Keratinocyte (primary cell): ENCODE measurements at regions not wholly inside any gene's neighbourhood (a gene's known extent, or its start where the extent isn't known, plus 50 kb on each side); places are given as distances from the start of the nearest gene placed in this dataset.

ENCODE experiments used
- DNase-seq: peaks from one replicate; pipeline ENCODE4 v3.0.0-alpha.2; 2011; ENCODE audit warnings: low read depth, missing footprints, low spot score
- FAIRE-seq: peaks from 2 replicates; lab custom pipeline; 2011; peaks lifted over from hg19 to GRCh38; lab: Jason Lieb, UNC
- H2AFZ ChIP-seq: 2 replicates; pipeline ENCODE4 v1.6.0; 2012; ENCODE audit warnings: low read length, control low read depth, inconsistent platforms; ENCODE audit not compliant: control insufficient read depth
- H3K27ac ChIP-seq: 2 replicates; pipeline ENCODE4 v1.5.1; 2011; ENCODE audit warnings: low read length; ENCODE audit not compliant: control insufficient read depth, insufficient read depth
- H3K27me3 ChIP-seq: 3 replicates; pipeline ENCODE4 v1.6.0; 2011; ENCODE audit warnings: low read length; ENCODE audit not compliant: control insufficient read depth, insufficient read depth; ENCODE audit errors: extremely low read depth
- H3K36me3 ChIP-seq, 2 experiments: 2 replicates in 1 of 2; 3 replicates in 1 of 2; pipeline ENCODE4 v1.5.1; 2011; ENCODE audit warnings: low read length in 2 of 2, mild to moderate bottlenecking in 1 of 2; ENCODE audit not compliant: control insufficient read depth in 2 of 2, insufficient read depth in 2 of 2; ENCODE audit errors: extremely low read depth in 1 of 2
- H3K4me1 ChIP-seq: 3 replicates; pipeline ENCODE4 v1.5.1; 2011; ENCODE audit warnings: low read length; ENCODE audit not compliant: control insufficient read depth, insufficient read depth; ENCODE audit errors: extremely low read depth
- H3K4me2 ChIP-seq: 3 replicates; pipeline ENCODE4 v1.6.0; 2011; ENCODE audit warnings: low read depth, low read length; ENCODE audit not compliant: control insufficient read depth, insufficient read depth; ENCODE audit errors: extremely low read depth
- H3K4me3 ChIP-seq, 3 experiments: fragments of 200-600 bp in 1 of 3; sonication (generic) in 1 of 3; 2 replicates in 2 of 3; 3 replicates in 1 of 3; pipeline ENCODE4 v1.5.1; 2011 to 2016; ENCODE audit warnings: low read length in 3 of 3, mild to moderate bottlenecking in 3 of 3, control low read depth in 2 of 3, inconsistent platforms in 1 of 3, low read depth in 1 of 3, mixed read lengths in 1 of 3, mixed run types in 1 of 3, moderate library complexity in 1 of 3; ENCODE audit not compliant: control insufficient read depth in 2 of 3, insufficient read depth in 2 of 3; ENCODE audit errors: extremely low read depth in 1 of 3
- H3K79me2 ChIP-seq: 2 replicates; pipeline ENCODE4 v1.6.0; 2012; ENCODE audit warnings: low read length; ENCODE audit not compliant: control insufficient read depth, insufficient read depth
- H3K9ac ChIP-seq: 3 replicates; pipeline ENCODE4 v1.6.0; 2011; ENCODE audit warnings: low read length; ENCODE audit not compliant: control insufficient read depth, insufficient read depth; ENCODE audit errors: extremely low read depth
- H3K9me1 ChIP-seq: 3 replicates; pipeline ENCODE4 v1.6.0; 2011; ENCODE audit warnings: low read length; ENCODE audit not compliant: control insufficient read depth, insufficient read depth; ENCODE audit errors: extremely low read depth
- H3K9me3 ChIP-seq: 2 replicates; pipeline ENCODE4 v1.5.1; 2012; ENCODE audit warnings: low read depth, low read length; ENCODE audit not compliant: control insufficient read depth
- H4K20me1 ChIP-seq: 3 replicates; pipeline ENCODE4 v1.6.0; 2011; ENCODE audit warnings: low read length; ENCODE audit not compliant: control insufficient read depth, insufficient read depth; ENCODE audit errors: extremely low read depth
- CTCF ChIP-seq, 3 experiments: IDR thresholded peaks in 1 of 3; conservative IDR thresholded peaks in 1 of 3; optimal IDR thresholded peaks in 1 of 3; 2 replicates in 2 of 3; 3 replicates in 1 of 3; pipeline versions ENCODE3 to v1.5.1; 2011; ENCODE audit warnings: low read length in 3 of 3, mild to moderate bottlenecking in 3 of 3, moderate library complexity in 2 of 3, control low read depth in 1 of 3, inconsistent platforms in 1 of 3; ENCODE audit not compliant: insufficient read depth in 2 of 3; ENCODE audit errors: extremely low read depth in 1 of 3
- EZH2 ChIP-seq: IDR thresholded peaks from one replicate; pipeline ENCODE4 v1.6.1; 2012; ENCODE audit warnings: inconsistent platforms, mild to moderate bottlenecking, low read length, moderate library complexity
- dilution Hi-C: fragments of 300-500 bp; cut with MboI; formaldehyde crosslinking; loops from one replicate; pipeline ENCODE4 v1.7.0; 2020; ENCODE audit warnings: low sequenced_read_pairs; ENCODE audit not compliant: extremely low pct_ligation_motif_present

GRCh38 chr12:92489781-92490180, 213.0 kb upstream of the PLEKHG7 start:
- H3K27me3 ChIP-seq, result no peaks in the 10 kb centered on the region
- no peaks in the 10 kb centered on the region for H3K4me1 ChIP-seq
- no peaks in the 10 kb centered on the region for H3K36me3 ChIP-seq
- H3K4me3 ChIP-seq, result no peak overlapping the region
- no peak for TF ChIP-seq CTCF (optimal IDR thresholded peaks at IDR 0.05 in 1 of 3, IDR thresholded peaks at IDR 0.05 in 1 of 3, conservative IDR thresholded peaks at IDR 0.05 in 1 of 3; ENCODE audit: extremely low read depth in 1 of 3, insufficient read depth in 2 of 3, low read length in 3 of 3)
- no peak for TF ChIP-seq EZH2
- H3K4me2 ChIP-seq, result no peak overlapping the region
- no peak overlapping the region for H3K27ac ChIP-seq
- no peaks in the 10 kb centered on the region for H3K79me2 ChIP-seq
- no peak overlapping the region for H2AFZ ChIP-seq
- dilution Hi-C loops, result no loop called here
- H4K20me1 ChIP-seq, result no peaks in the 10 kb centered on the region
- H3K9ac ChIP-seq, result no peak overlapping the region
- DNase-seq (no peak), FAIRE-seq (no peak)
- no peaks in the 10 kb centered on the region for H3K9me3 ChIP-seq
- no peaks in the 10 kb centered on the region for H3K9me1 ChIP-seq

DNA sequence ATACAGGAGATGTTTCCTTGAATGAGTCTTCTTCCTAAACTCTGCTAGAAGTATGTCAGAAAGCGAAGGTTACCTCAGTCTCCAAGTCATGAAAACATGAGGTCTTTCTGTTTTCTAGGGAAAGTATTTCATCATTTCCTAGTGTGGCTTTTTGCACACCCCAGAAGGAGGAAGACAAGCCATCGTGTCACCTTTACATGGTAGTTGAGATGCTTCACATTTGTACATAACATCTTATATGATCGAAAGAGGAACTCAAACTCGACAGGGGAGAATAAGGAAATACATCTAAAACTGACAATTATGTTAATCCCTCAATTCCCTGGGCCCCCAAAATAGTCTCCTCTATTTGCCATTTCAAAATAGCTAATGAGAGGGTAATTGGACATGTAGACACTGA, 214.1 kb upstream of the PLEKHG7 start:
- Histone ChIP-seq H3K27ac (no peak overlapping the region), H3K4me1 (no peaks in the 10 kb centered on the region), H3K4me2 (no peak overlapping the region), H4K20me1 (no peaks in the 10 kb centered on the region), H3K79me2 (no peaks in the 10 kb centered on the region), H3K4me3 (no peak overlapping the region), H3K9me1 (no peaks in the 10 kb centered on the region), H3K27me3 (no peaks in the 10 kb centered on the region), H3K9ac (no peak overlapping the region), H3K36me3 (no peaks in the 10 kb centered on the region), H3K9me3 (no peaks in the 10 kb centered on the region), H2AFZ (no peak overlapping the region)
- dilution Hi-C loops, result no loop called here
- FAIRE-seq, result no peak
- TF ChIP-seq CTCF (optimal IDR thresholded peaks at IDR 0.05 in 1 of 3, IDR thresholded peaks at IDR 0.05 in 1 of 3, conservative IDR thresholded peaks at IDR 0.05 in 1 of 3; ENCODE audit: extremely low read depth in 1 of 3, insufficient read depth in 2 of 3, low read length in 3 of 3), result no peak
- no peak for TF ChIP-seq EZH2
- no peak for DNase-seq
